Activated CD4-positive, alpha-beta T cell treated with anti-CD3 and anti-CD28 coated beads, Interleukin-10, Interleukin-2, amounts not matched to agents 100 ng/mL and 50 ng/mL, durations not matched to agents 16 hours and 8 hours (primary cell): ENCODE measurements at regions not wholly inside any gene's neighbourhood (a gene's known extent, or its start where the extent isn't known, plus 50 kb on each side); places are given as distances from the start of the nearest gene placed in this dataset.

Experiments used
- DNase-seq: peaks from one replicate; pipeline ENCODE4 v3.0.0-alpha.2; 2020

DNA sequence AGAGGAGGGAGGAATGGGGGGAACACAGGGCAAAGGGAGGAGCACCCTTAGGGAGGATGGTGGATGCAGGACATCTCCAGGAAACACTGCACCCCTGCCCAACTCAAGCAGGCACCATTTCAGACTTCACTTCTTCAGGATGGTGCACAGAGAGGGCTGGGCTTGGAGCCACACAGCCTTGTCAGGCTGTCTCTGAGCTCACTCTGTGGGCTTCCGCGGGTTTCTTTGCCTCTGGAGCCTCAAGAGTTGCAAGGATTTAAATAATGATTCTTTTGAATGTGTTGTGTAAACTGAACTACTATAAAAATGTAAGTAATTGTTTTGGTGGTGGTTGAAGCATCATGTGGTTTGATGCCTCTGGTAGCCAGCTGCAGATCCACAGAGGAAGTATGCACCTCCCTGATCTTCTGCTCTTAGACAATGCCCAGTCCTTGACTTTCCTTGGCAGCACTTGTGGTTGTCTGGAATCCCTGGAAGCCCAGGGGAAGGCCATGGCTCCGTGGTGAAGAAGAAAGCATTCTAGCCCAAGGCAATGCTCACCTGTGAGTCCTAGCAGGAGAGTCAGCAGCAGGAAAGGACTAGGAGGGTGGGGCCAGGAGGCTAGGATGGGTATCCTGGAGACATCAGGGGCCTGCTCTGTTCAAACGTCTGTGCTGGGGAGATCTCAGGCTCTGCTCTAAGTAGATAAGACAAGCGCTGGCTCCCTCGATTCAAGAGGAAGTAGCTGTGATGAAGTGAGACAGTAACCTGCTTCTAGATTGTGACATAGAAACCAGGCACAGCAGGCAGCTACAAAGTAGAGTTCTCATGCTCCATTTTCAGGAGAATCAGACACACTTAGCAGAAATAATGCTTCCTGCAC, 50.2 kb upstream of the SIRPG start:
- DNase-seq: no peak
